ENCODE measurements at regions not wholly inside any gene's neighbourhood (a gene's known extent, or its start where the extent isn't known, plus 50 kb on each side); places are given as distances from the start of the nearest gene placed in this dataset.

GRCh38 chr6:144805049-144805448 is 519.9 kb downstream of the UTRN start:
- no peaks in the 10 kb centered on the region for H3K4me1 ChIP-seq (replicated peaks in 1 of 4; ENCODE audit: control insufficient read depth in 3 of 4, insufficient read depth in 4 of 4, low read length in 3 of 4)
- H3K36me3 ChIP-seq (ENCODE audit: control insufficient read depth in 2 of 4, insufficient read depth in 4 of 4, low read length in 3 of 4) = peaks cover 0 to 4% (median 0%) of the 10 kb centered on the region in 4 experiments; a peak in 1 of 8 replicates
- no peak overlapping the region for H2AK5ac ChIP-seq (ENCODE audit: low read depth, low read length)
- no peaks in the 10 kb centered on the region for H3K27me3 ChIP-seq (replicated peaks in 1 of 4; ENCODE audit: control insufficient read depth in 3 of 4, extremely low read depth in 1 of 4, insufficient read depth in 3 of 4, low read length in 3 of 4)
- FAIRE-seq (no peak), DNase-seq (ENCODE audit: low read depth in 1 of 2, low spot score in 2 of 2) (no peak)
- CTCF ChIA-PET (ENCODE audit: partially characterized antibody) = no interaction called here
- no peak overlapping the region for H3K18ac ChIP-seq (ENCODE audit: extremely low read depth, low read length)
- H3K23me2 ChIP-seq (ENCODE audit: low read depth, low read length) = no peaks in the 10 kb centered on the region
- H3K14ac ChIP-seq (ENCODE audit: insufficient read length) = no peak overlapping the region
- no peaks in the 10 kb centered on the region for H3K79me2 ChIP-seq (ENCODE audit: control insufficient read depth in 1 of 2, insufficient read depth in 2 of 2, low read length in 2 of 2)
- H4K5ac ChIP-seq (ENCODE audit: insufficient read length, low read depth, low read length) = no peak overlapping the region
- H2BK20ac ChIP-seq (ENCODE audit: low read length) = no peak overlapping the region
- no peak overlapping the region for H2BK5ac ChIP-seq (ENCODE audit: low read depth, low read length)
- WGBS, 2 experiments (ENCODE audit: extremely low coverage in 1 of 2, insufficient coverage in 1 of 2, insufficient read length in 1 of 2, insufficient replicate concordance in 2 of 2, low coverage in 1 of 2, low lambda C conversion rate in 2 of 2, missing lambda C conversion rate in 1 of 2) = 95% methylated on average over 1 of the region's 1 CpG; no CpG with 5 or more reads in 1 of the 2 experiments
- no peak overlapping the region for H3K4me3 ChIP-seq (ENCODE audit: extremely low read depth in 1 of 4, insufficient read depth in 2 of 4, low read depth in 3 of 4, low read length in 4 of 4)
- POLR2A ChIA-PET (ENCODE audit: partially characterized antibody) = no interaction called here
- H3K9me3 ChIP-seq (ENCODE audit: insufficient read depth in 2 of 2, low read depth in 1 of 2, low read length in 1 of 2) = no peaks in the 10 kb centered on the region
- no peak overlapping the region for H4K8ac ChIP-seq (ENCODE audit: extremely low read depth, insufficient read depth, low read length)
- no peaks in the 10 kb centered on the region for H3K79me1 ChIP-seq (ENCODE audit: low read depth, low read length)
- H4K91ac ChIP-seq (replicated peaks; ENCODE audit: insufficient read length, low read length) = no peak overlapping the region
- no peak overlapping the region for H3K27ac ChIP-seq (ENCODE audit: low read depth, low read length)
- no peak overlapping the region for H2AFZ ChIP-seq (ENCODE audit: low read length)
- no peak overlapping the region for H3K4me2 ChIP-seq (ENCODE audit: insufficient read depth in 1 of 2, low read depth in 2 of 2, low read length in 2 of 2)
- H3K9ac ChIP-seq (replicated peaks in 1 of 4; ENCODE audit: extremely low read depth in 1 of 4, low read depth in 3 of 4, low read length in 3 of 4) = no peak overlapping the region
- no peak overlapping the region for H3K23ac ChIP-seq (ENCODE audit: insufficient read length)
- H3K56ac ChIP-seq (replicated peaks; ENCODE audit: insufficient read length, low read depth, low read length) = no peak overlapping the region
- H2BK15ac ChIP-seq (ENCODE audit: low read length) = no peak overlapping the region
- no peak overlapping the region for H2BK12ac ChIP-seq (ENCODE audit: low read depth, low read length)
- no peaks in the 10 kb centered on the region for H4K20me1 ChIP-seq (replicated peaks in 1 of 2; ENCODE audit: control insufficient read depth in 1 of 2, insufficient read depth in 2 of 2, low read length in 2 of 2)
- no peak overlapping the region for H2BK120ac ChIP-seq (replicated peaks; ENCODE audit: low read depth, low read length)
- no peak overlapping the region for H3K4ac ChIP-seq (replicated peaks; ENCODE audit: insufficient read length, low read depth, low read length)
- TF ChIP-seq BRCA1 (IDR thresholded peaks at IDR 0.05; ENCODE audit: low read depth, low read length) = no peak

All from H1 (cell line).